Endothelial cell (in vitro differentiated cells): ENCODE measurements at regions not wholly inside any gene's neighbourhood (a gene's known extent, or its start where the extent isn't known, plus 50 kb on each side); places are given as distances from the start of the nearest gene placed in this dataset.

Experiments
- DNase-seq: peaks from one replicate; pipeline ENCODE4 v3.0.0; 2021; ENCODE audit warnings: low spot score
- H3K27ac Mint-ChIP-seq: one replicate; pipeline ENCODE4 v1.8.0; 2021; ENCODE audit warnings: mixed read lengths, inconsistent platforms; ENCODE audit not compliant: unreplicated experiment
- H3K27me3 Mint-ChIP-seq: one replicate; pipeline ENCODE4 v1.8.0; 2021; ENCODE audit warnings: mild to moderate bottlenecking, moderate library complexity, mixed read lengths, inconsistent platforms; ENCODE audit not compliant: unreplicated experiment
- H3K36me3 Mint-ChIP-seq: one replicate; pipeline ENCODE4 v1.8.0; 2021; ENCODE audit warnings: mild to moderate bottlenecking, low read depth, mixed read lengths, inconsistent platforms; ENCODE audit not compliant: unreplicated experiment
- H3K4me1 Mint-ChIP-seq: one replicate; pipeline ENCODE4 v1.8.0; 2021; ENCODE audit warnings: mild to moderate bottlenecking, mixed read lengths, inconsistent platforms; ENCODE audit not compliant: unreplicated experiment
- H3K4me3 Mint-ChIP-seq: one replicate; pipeline ENCODE4 v1.8.0; 2021; ENCODE audit warnings: mild to moderate bottlenecking, mixed read lengths, inconsistent platforms; ENCODE audit not compliant: unreplicated experiment
- H3K9me3 Mint-ChIP-seq: one replicate; pipeline ENCODE4 v1.8.0; 2021; ENCODE audit warnings: mixed read lengths, inconsistent platforms; ENCODE audit not compliant: unreplicated experiment
- CTCF ChIP-seq: fragments of 200-600 bp; sonication (generic); IDR thresholded peaks from one replicate; pipeline ENCODE4 v1.5.0; 2021; ENCODE audit warnings: antibody characterized with exemption; ENCODE audit not compliant: unreplicated experiment

DNA sequence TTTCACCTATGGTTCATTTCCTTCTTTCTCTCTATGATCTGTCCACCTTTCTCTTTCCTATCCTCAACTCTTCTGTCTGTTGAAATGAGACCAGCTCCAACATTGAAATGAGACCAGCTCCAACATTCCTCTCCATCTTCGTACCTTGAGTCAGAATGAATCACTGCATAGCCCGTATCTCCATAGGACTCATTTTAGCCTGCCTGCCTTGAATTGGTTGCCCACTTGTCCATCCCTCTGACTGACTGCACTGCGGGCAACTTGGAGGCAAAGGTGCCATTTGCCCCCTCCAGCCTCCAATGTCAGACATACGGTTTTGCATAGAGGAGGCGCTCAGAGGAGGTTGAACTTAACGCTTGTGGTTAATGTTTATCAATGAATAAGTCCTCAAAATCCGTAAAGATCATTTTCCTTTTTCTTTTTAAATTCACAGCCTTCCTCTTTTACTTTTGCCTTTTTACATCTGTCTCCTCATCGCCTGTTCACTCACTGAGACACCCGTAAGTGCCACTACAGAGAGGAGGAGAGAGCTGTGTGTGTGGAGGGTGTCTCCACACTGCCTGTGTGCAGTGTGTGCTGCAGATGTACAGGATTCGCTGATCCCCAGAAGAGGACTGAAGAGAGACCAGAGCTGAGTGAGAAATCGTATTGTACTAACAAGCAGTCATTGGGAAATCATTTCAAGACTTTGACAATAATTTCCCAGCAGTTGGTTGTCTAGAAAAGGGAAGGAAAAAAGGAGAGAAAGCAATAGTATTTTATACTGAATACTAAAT is 579.6 kb upstream of the MAP3K7 start:
- no peak overlapping the region for H3K27ac Mint-ChIP-seq
- no peak for DNase-seq
- H3K4me3 Mint-ChIP-seq: no peak overlapping the region
- no peaks in the 10 kb centered on the region for H3K27me3 Mint-ChIP-seq
- H3K4me1 Mint-ChIP-seq: peaks cover 2% of the 10 kb centered on the region
- no peaks in the 10 kb centered on the region for H3K9me3 Mint-ChIP-seq
- H3K36me3 Mint-ChIP-seq: no peaks in the 10 kb centered on the region
- no peak for TF ChIP-seq CTCF

GRCh38 chr6:91164105-91164504 is 577.2 kb upstream of the MAP3K7 start:
- TF ChIP-seq CTCF: no peak
- no peak overlapping the region for H3K4me3 Mint-ChIP-seq
- no peaks in the 10 kb centered on the region for H3K9me3 Mint-ChIP-seq
- H3K27me3 Mint-ChIP-seq: no peaks in the 10 kb centered on the region
- H3K36me3 Mint-ChIP-seq: no peaks in the 10 kb centered on the region
- no peaks in the 10 kb centered on the region for H3K4me1 Mint-ChIP-seq
- no peak for DNase-seq
- no peak overlapping the region for H3K27ac Mint-ChIP-seq

- Mint-ChIP-seq H3K9me3 (no peaks in the 10 kb centered on the region), H3K27me3 (no peaks in the 10 kb centered on the region), H3K27ac (no peak overlapping the region), H3K4me1 (no peaks in the 10 kb centered on the region), H3K4me3 (no peak overlapping the region), H3K36me3 (no peaks in the 10 kb centered on the region)
- no peak for TF ChIP-seq CTCF
- DNase-seq: no peak
Measured at GRCh38 chr6:91161246-91161645, 574.4 kb upstream of the MAP3K7 start.

- TF ChIP-seq CTCF: no peak
- Mint-ChIP-seq H3K27ac (no peak overlapping the region), H3K27me3 (no peaks in the 10 kb centered on the region), H3K9me3 (no peaks in the 10 kb centered on the region), H3K4me3 (no peak overlapping the region), H3K36me3 (no peaks in the 10 kb centered on the region), H3K4me1 (no peaks in the 10 kb centered on the region)
- DNase-seq: no peak
Measured at GRCh38 chr6:91155129-91155785, 568.4 kb upstream of the MAP3K7 start.

GRCh38 chr6:91152824-91153223 is 566.0 kb upstream of the MAP3K7 start:
- Mint-ChIP-seq H3K4me1 (no peaks in the 10 kb centered on the region), H3K27ac (no peak overlapping the region), H3K36me3 (no peaks in the 10 kb centered on the region), H3K9me3 (no peaks in the 10 kb centered on the region), H3K4me3 (no peak overlapping the region), H3K27me3 (no peaks in the 10 kb centered on the region)
- TF ChIP-seq CTCF: no peak
- no peak for DNase-seq
